H9 (cell line): ENCODE measurements at regions not wholly inside any gene's neighbourhood (a gene's known extent, or its start where the extent isn't known, plus 50 kb on each side); places are given as distances from the start of the nearest gene placed in this dataset.

Experiments used
- DNase-seq: peaks from one replicate; pipeline ENCODE4 v3.0.0-alpha.2; 2017
- H2AFZ ChIP-seq: one replicate; pipeline ENCODE4 v1.6.1; 2013; ENCODE audit warnings: mild to moderate bottlenecking, low read length, control low read depth, moderate library complexity
- H2AK5ac ChIP-seq: 2 replicates; pipeline ENCODE4 v1.6.1; 2013; ENCODE audit warnings: low read length, control low read depth, mixed read lengths; ENCODE audit not compliant: insufficient read length
- H2BK120ac ChIP-seq: one replicate; pipeline ENCODE4 v1.6.1; 2013; ENCODE audit warnings: low read depth, mild to moderate bottlenecking, low read length, control low read depth, inconsistent platforms; ENCODE audit not compliant: poor library complexity, severe bottlenecking
- H2BK12ac ChIP-seq: 2 replicates; pipeline ENCODE4 v1.6.1; 2013; ENCODE audit warnings: low read length, control low read depth, mixed read lengths, low read depth; ENCODE audit not compliant: insufficient read length
- H2BK15ac ChIP-seq: 2 replicates; pipeline ENCODE4 v1.6.1; 2013; ENCODE audit warnings: low read depth, low read length, control low read depth
- H2BK20ac ChIP-seq: one replicate; pipeline ENCODE4 v1.6.1; 2013; ENCODE audit warnings: low read depth, mild to moderate bottlenecking, low read length, control low read depth, inconsistent platforms; ENCODE audit not compliant: poor library complexity, severe bottlenecking
- H2BK5ac ChIP-seq: 2 replicates; pipeline ENCODE4 v1.6.1; 2013; ENCODE audit warnings: low read length, control low read depth, mixed read lengths; ENCODE audit not compliant: insufficient read length
- H3K14ac ChIP-seq: 2 replicates; pipeline ENCODE4 v1.6.1; 2013; ENCODE audit warnings: low read length, control low read depth; ENCODE audit not compliant: insufficient read depth
- H3K18ac ChIP-seq: 2 replicates; pipeline ENCODE4 v1.6.1; 2013; ENCODE audit warnings: low read depth, mild to moderate bottlenecking, mixed read lengths, low read length, control low read depth; ENCODE audit not compliant: insufficient read length
- H3K23ac ChIP-seq: 2 replicates; pipeline ENCODE4 v1.6.1; 2013; ENCODE audit warnings: low read length, control low read depth, mixed read lengths, low read depth; ENCODE audit not compliant: insufficient read length
- H3K23me2 ChIP-seq: 2 replicates; pipeline ENCODE4 v1.6.1; 2013; ENCODE audit warnings: low read depth, mild to moderate bottlenecking, mixed read lengths, low read length, control low read depth; ENCODE audit not compliant: insufficient read length, poor library complexity, severe bottlenecking
- H3K27ac ChIP-seq: 2 replicates; pipeline ENCODE4 v1.5.1; 2013; ENCODE audit warnings: low read length, control low read depth, mixed read lengths, low read depth; ENCODE audit not compliant: insufficient read length
- H3K27me3 ChIP-seq: 2 replicates; pipeline ENCODE4 v1.6.1; 2013; ENCODE audit warnings: low read length, control low read depth, inconsistent platforms; ENCODE audit not compliant: insufficient read depth
- H3K4ac ChIP-seq: 2 replicates; pipeline ENCODE4 v1.6.1; 2013; ENCODE audit warnings: low read depth, mild to moderate bottlenecking, control low read depth, inconsistent platforms, low read length, moderate library complexity
- H3K4me1 ChIP-seq: 2 replicates; pipeline ENCODE4 v1.6.1; 2013; ENCODE audit warnings: low read length, control low read depth, inconsistent platforms; ENCODE audit not compliant: insufficient read depth
- H3K4me2 ChIP-seq: 2 replicates; pipeline ENCODE4 v1.6.1; 2013; ENCODE audit warnings: low read length, control low read depth, mixed read lengths; ENCODE audit not compliant: insufficient read length, insufficient read depth
- H3K56ac ChIP-seq: 2 replicates; pipeline ENCODE4 v1.6.1; 2013; ENCODE audit warnings: low read depth, mild to moderate bottlenecking, mixed read lengths, low read length, control low read depth; ENCODE audit not compliant: insufficient read length
- H3K79me1 ChIP-seq: 2 replicates; pipeline ENCODE4 v1.6.1; 2013; ENCODE audit warnings: low read depth, mild to moderate bottlenecking, moderate library complexity, low read length, control low read depth, inconsistent platforms; ENCODE audit not compliant: insufficient read depth, poor library complexity, severe bottlenecking
- H3K79me2 ChIP-seq: 2 replicates; pipeline ENCODE4 v1.6.1; 2013; ENCODE audit warnings: low read length, control low read depth, inconsistent platforms; ENCODE audit not compliant: insufficient read depth
- H3K9ac ChIP-seq: 2 replicates; pipeline ENCODE4 v1.6.1; 2013; ENCODE audit warnings: low read length, control low read depth, mixed read lengths; ENCODE audit not compliant: insufficient read length; ENCODE audit errors: extremely low read depth
- H3K9me3 ChIP-seq: one replicate; pipeline ENCODE4 v1.6.1; 2013; ENCODE audit warnings: low read depth, low read length, inconsistent platforms; ENCODE audit not compliant: control insufficient read depth
- H3T11ph ChIP-seq: one replicate; pipeline ENCODE4 v1.6.1; 2013; ENCODE audit warnings: mild to moderate bottlenecking, low read length, control low read depth, inconsistent platforms
- H4K20me1 ChIP-seq: one replicate; pipeline ENCODE4 v1.6.1; 2013; ENCODE audit not compliant: control insufficient read depth, insufficient read length, insufficient read depth
- H4K5ac ChIP-seq: 2 replicates; pipeline ENCODE4 v1.6.1; 2013; ENCODE audit warnings: low read depth, mild to moderate bottlenecking, mixed read lengths, low read length, control low read depth; ENCODE audit not compliant: insufficient read length
- H4K8ac ChIP-seq: replicated peaks from 2 replicates; pipeline ENCODE4 v1.6.1; 2013; ENCODE audit warnings: low read length, control low read depth, mixed read lengths, low read depth; ENCODE audit not compliant: insufficient read length
- H4K91ac ChIP-seq: 2 replicates; pipeline ENCODE4 v1.6.1; 2013; ENCODE audit warnings: low read depth, mild to moderate bottlenecking, moderate library complexity, mixed read lengths, low read length, control low read depth; ENCODE audit not compliant: insufficient read length
- H3K27ac Mint-ChIP-seq, 3 experiments: 2 replicates in 2 of 3; 3 replicates in 1 of 3; pipeline ENCODE4 v1.8.0; 2020 to 2021; ENCODE audit warnings: mixed read lengths in 3 of 3, mild to moderate bottlenecking in 1 of 3, moderate library complexity in 1 of 3
- H3K27me3 Mint-ChIP-seq: 2 replicates; pipeline ENCODE4 v1.8.0; 2021; ENCODE audit warnings: low read depth, mild to moderate bottlenecking, moderate library complexity, mixed read lengths
- H3K36me3 Mint-ChIP-seq, 3 experiments: 2 replicates in 2 of 3; 3 replicates in 1 of 3; pipeline ENCODE4 v1.8.0; 2020 to 2021; ENCODE audit warnings: low read depth in 3 of 3, mixed read lengths in 3 of 3; ENCODE audit not compliant: insufficient read depth in 1 of 3
- H3K4me1 Mint-ChIP-seq, 2 experiments: 2 replicates each; pipeline ENCODE4 v1.8.0; 2020; ENCODE audit warnings: mixed read lengths in 2 of 2
- H3K4me3 Mint-ChIP-seq, 2 experiments: 2 replicates in 1 of 2; 3 replicates in 1 of 2; pipeline ENCODE4 v1.8.0; 2020 to 2021; ENCODE audit warnings: mild to moderate bottlenecking in 2 of 2, mixed read lengths in 2 of 2, moderate library complexity in 1 of 2
- H3K9me3 Mint-ChIP-seq, 2 experiments: 2 replicates in 1 of 2; 3 replicates in 1 of 2; pipeline ENCODE4 v1.8.0; 2020; ENCODE audit warnings: mild to moderate bottlenecking in 2 of 2, mixed read lengths in 2 of 2, moderate library complexity in 1 of 2
- WGBS: extraction: QIAGEN DNeasy Blood & Tissue Kit; methylation state at CpG from one replicate; pipeline ENCODE4 v1.1.7; 2013; ENCODE audit warnings: missing lambda C conversion rate, low lambda C conversion rate, mixed read lengths; ENCODE audit not compliant: insufficient read length; ENCODE audit errors: extremely low coverage; 5-methylcytosine and 5-hydroxymethylcytosine counted together
- TF ChIP-seq, protein P1 (sequence below): fragments of 200-600 bp; sonication (generic); conservative IDR thresholded peaks from 3 replicates; pipeline ENCODE4 v1.8.0; 2021; ENCODE audit warnings: antibody characterized with exemption, mild to moderate bottlenecking

DNA sequence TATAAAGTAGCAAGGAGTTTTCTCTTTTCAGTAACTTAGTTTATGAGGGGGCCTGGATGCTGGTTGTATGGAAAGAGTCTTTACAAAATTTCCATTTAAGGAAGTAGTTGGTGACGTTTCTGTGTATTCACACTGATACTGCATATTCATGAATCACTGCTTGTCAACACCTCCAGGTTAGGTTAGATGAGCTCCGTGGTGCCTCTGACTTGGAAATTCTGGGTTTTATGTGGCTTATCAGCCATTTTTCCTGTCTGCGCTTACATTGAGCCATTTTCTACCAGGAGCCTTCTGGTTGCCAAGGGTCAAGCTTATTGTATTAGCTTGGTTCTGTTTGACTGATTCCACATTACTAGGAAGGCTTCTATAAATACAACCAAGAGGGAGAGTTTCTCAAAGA lies 128.3 kb downstream of the SLC28A3 start:
- no peaks in the 10 kb centered on the region for H3K23me2 ChIP-seq
- H3K9ac ChIP-seq: no peak overlapping the region
- no peak overlapping the region for H2BK5ac ChIP-seq
- no peaks in the 10 kb centered on the region for H3K79me1 ChIP-seq
- H3K4ac ChIP-seq: no peak overlapping the region
- no peaks in the 10 kb centered on the region for H3K79me2 ChIP-seq
- no peaks in the 10 kb centered on the region for H4K20me1 ChIP-seq
- no peak overlapping the region for H3K18ac ChIP-seq
- no peak overlapping the region for H4K8ac ChIP-seq
- DNase-seq: no peak
- Mint-ChIP-seq H3K27ac (no peak overlapping the region), H3K4me1 (peaks cover 0 to 5% of the 10 kb centered on the region in 2 experiments; a peak in 1 of 4 replicates), H3K27me3 (peaks cover 3% of the 10 kb centered on the region; the same call in 1 of the 2 replicates), H3K36me3 (no peaks in the 10 kb centered on the region), H3K9me3 (no peaks in the 10 kb centered on the region; a peak in 2 of 5 replicates), H3K4me3 (no peak overlapping the region)
- H3K4me1 ChIP-seq: no peaks in the 10 kb centered on the region
- H3K9me3 ChIP-seq: no peaks in the 10 kb centered on the region
- no peak overlapping the region for H3K14ac ChIP-seq
- no peak overlapping the region for H3K23ac ChIP-seq
- no peak overlapping the region for H2AK5ac ChIP-seq
- no peak overlapping the region for H2BK15ac ChIP-seq
- no peak overlapping the region for H3T11ph ChIP-seq
- H3K4me2 ChIP-seq: no peak overlapping the region
- no peak overlapping the region for H2BK20ac ChIP-seq
- WGBS: no CpG with 5 or more reads among the region's 3 CpGs
- no peaks in the 10 kb centered on the region for H3K27me3 ChIP-seq
- no peak overlapping the region for H2AFZ ChIP-seq
- H4K91ac ChIP-seq: no peak overlapping the region
- TF ChIP-seq, protein P1, sequence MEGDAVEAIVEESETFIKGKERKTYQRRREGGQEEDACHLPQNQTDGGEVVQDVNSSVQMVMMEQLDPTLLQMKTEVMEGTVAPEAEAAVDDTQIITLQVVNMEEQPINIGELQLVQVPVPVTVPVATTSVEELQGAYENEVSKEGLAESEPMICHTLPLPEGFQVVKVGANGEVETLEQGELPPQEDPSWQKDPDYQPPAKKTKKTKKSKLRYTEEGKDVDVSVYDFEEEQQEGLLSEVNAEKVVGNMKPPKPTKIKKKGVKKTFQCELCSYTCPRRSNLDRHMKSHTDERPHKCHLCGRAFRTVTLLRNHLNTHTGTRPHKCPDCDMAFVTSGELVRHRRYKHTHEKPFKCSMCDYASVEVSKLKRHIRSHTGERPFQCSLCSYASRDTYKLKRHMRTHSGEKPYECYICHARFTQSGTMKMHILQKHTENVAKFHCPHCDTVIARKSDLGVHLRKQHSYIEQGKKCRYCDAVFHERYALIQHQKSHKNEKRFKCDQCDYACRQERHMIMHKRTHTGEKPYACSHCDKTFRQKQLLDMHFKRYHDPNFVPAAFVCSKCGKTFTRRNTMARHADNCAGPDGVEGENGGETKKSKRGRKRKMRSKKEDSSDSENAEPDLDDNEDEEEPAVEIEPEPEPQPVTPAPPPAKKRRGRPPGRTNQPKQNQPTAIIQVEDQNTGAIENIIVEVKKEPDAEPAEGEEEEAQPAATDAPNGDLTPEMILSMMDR: no peak
- no peak overlapping the region for H2BK120ac ChIP-seq
- H3K56ac ChIP-seq: no peak overlapping the region
- H3K27ac ChIP-seq: no peak overlapping the region
- H2BK12ac ChIP-seq: no peak overlapping the region
- H4K5ac ChIP-seq: no peak overlapping the region
